ENCODE measurements at regions not wholly inside any gene's neighbourhood (a gene's known extent, or its start where the extent isn't known, plus 50 kb on each side); places are given as distances from the start of the nearest gene placed in this dataset.

DNA sequence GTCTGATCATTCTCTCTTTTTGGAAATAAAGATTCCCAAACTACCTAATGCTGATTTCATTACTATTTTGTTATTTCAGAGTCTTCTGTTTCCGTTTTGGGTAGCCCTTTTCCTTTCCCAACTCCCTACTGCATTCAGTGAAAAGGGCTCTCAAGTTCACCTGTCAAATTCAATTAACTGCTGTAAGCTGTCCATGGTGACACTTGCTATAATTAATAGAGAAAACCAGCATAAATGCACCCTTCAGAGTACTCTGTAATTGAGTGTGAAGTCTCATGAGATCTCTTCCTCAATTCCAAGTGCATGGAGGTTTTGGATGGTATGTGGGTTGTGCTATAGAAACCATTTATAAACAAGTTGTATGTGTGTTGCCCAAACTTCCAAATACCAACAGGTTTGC, 187.2 kb downstream of the RPL10L start:
- Histone ChIP-seq H3K27me3 (ENCODE audit: control insufficient read depth in 4 of 4, insufficient read depth in 4 of 4, low read length in 3 of 4) (no peaks in the 10 kb centered on the region), H3K4me1 (ENCODE audit: control insufficient read depth in 4 of 4, insufficient read depth in 4 of 4, low read length in 3 of 4) (no peaks in the 10 kb centered on the region), H3K27ac (ENCODE audit: low read depth in 1 of 2, low read length in 2 of 2) (no peak overlapping the region), H3K9ac (ENCODE audit: low read depth in 1 of 2, low read length in 2 of 2) (no peak overlapping the region), H3K4me3 (ENCODE audit: low read depth in 1 of 3, low read length in 3 of 3) (no peak overlapping the region), H3K9me3 (ENCODE audit: control insufficient read depth in 4 of 4, low read length in 3 of 4) (no peaks in the 10 kb centered on the region), H3K36me3 (ENCODE audit: control insufficient read depth in 4 of 4, insufficient read depth in 3 of 4, low read depth in 1 of 4, low read length in 3 of 4) (no peaks in the 10 kb centered on the region)
- TF ChIP-seq FOXA2 (IDR thresholded peaks at IDR 0.05) (no peak), TAF1 (conservative IDR thresholded peaks at IDR 0.05) (no peak), HNF4A (conservative IDR thresholded peaks at IDR 0.05) (no peak), RXRA (IDR thresholded peaks at IDR 0.05) (no peak), EGR1 (IDR thresholded peaks at IDR 0.05; ENCODE audit: low read depth in 2 of 2) (no peak), RAD21 (IDR thresholded peaks at IDR 0.05) (no peak), NR2F2 (IDR thresholded peaks at IDR 0.05) (no peak), ATF3 (IDR thresholded peaks at IDR 0.05) (no peak), REST (IDR thresholded peaks at IDR 0.05) (no peak), FOXA1 (IDR thresholded peaks at IDR 0.05) (no peak), HNF4G (IDR thresholded peaks at IDR 0.05) (no peak), GABPA (IDR thresholded peaks at IDR 0.05 in 1 of 2, conservative IDR thresholded peaks at IDR 0.05 in 1 of 2) (no peak)
- DNase-seq (ENCODE audit: low spot score) = no peak
- WGBS = 42% methylated on average over 1 of the region's 1 CpG

DNA sequence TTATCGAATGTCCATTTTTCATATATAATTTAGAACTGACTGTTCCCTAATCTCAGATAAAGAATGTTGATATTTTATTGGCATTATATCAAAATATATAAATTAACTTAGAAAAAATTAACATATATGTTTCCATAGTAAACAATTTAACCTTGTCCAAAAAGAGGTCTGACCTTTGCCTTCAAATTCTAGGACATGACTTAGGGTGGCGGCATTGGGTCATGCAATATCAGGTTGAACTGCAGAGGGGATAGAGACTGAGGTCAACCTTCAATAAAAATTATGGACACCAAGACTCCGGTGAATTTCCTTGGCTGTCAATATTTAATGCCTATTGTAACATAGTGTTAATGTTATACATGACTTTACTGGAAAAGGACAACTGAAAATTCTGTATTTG, 199.8 kb downstream of the RPL10L start:
- H3K4me3 ChIP-seq (ENCODE audit: low read depth in 1 of 3, low read length in 3 of 3) = no peak overlapping the region
- WGBS = 51% methylated on average over 3 of the region's 3 CpGs
- no peak overlapping the region for H3K9ac ChIP-seq (ENCODE audit: low read depth in 1 of 2, low read length in 2 of 2)
- no peaks in the 10 kb centered on the region for H3K27me3 ChIP-seq (ENCODE audit: control insufficient read depth in 4 of 4, insufficient read depth in 4 of 4, low read length in 3 of 4)
- no peaks in the 10 kb centered on the region for H3K4me1 ChIP-seq (ENCODE audit: control insufficient read depth in 4 of 4, insufficient read depth in 4 of 4, low read length in 3 of 4)
- no peak overlapping the region for H3K27ac ChIP-seq (ENCODE audit: low read depth in 1 of 2, low read length in 2 of 2)
- no peaks in the 10 kb centered on the region for H3K9me3 ChIP-seq (ENCODE audit: control insufficient read depth in 4 of 4, low read length in 3 of 4)
- H3K36me3 ChIP-seq (ENCODE audit: control insufficient read depth in 4 of 4, insufficient read depth in 3 of 4, low read depth in 1 of 4, low read length in 3 of 4) = no peaks in the 10 kb centered on the region
- no peak for DNase-seq (ENCODE audit: low spot score)
- TF ChIP-seq GABPA (IDR thresholded peaks at IDR 0.05 in 1 of 2, conservative IDR thresholded peaks at IDR 0.05 in 1 of 2) = no peak
- TF ChIP-seq TAF1 (conservative IDR thresholded peaks at IDR 0.05) = no peak
- TF ChIP-seq, protein P1, sequence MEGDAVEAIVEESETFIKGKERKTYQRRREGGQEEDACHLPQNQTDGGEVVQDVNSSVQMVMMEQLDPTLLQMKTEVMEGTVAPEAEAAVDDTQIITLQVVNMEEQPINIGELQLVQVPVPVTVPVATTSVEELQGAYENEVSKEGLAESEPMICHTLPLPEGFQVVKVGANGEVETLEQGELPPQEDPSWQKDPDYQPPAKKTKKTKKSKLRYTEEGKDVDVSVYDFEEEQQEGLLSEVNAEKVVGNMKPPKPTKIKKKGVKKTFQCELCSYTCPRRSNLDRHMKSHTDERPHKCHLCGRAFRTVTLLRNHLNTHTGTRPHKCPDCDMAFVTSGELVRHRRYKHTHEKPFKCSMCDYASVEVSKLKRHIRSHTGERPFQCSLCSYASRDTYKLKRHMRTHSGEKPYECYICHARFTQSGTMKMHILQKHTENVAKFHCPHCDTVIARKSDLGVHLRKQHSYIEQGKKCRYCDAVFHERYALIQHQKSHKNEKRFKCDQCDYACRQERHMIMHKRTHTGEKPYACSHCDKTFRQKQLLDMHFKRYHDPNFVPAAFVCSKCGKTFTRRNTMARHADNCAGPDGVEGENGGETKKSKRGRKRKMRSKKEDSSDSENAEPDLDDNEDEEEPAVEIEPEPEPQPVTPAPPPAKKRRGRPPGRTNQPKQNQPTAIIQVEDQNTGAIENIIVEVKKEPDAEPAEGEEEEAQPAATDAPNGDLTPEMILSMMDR (IDR thresholded peaks at IDR 0.05; ENCODE audit: low read depth, low read length, missing input control) = peak; percentile 47
- TF ChIP-seq ZBTB33 (IDR thresholded peaks at IDR 0.05) = no peak
- no peak for TF ChIP-seq ATF3 (IDR thresholded peaks at IDR 0.05)
- TF ChIP-seq FOXA1 (IDR thresholded peaks at IDR 0.05) = no peak
- no peak for TF ChIP-seq YY1 (IDR thresholded peaks at IDR 0.05)
- TF ChIP-seq RAD21 (IDR thresholded peaks at IDR 0.05) = peak; percentile 81 to 89
- TF ChIP-seq RXRA (IDR thresholded peaks at IDR 0.05) = peak; percentile 54 to 76
- TF ChIP-seq NR2F2 (IDR thresholded peaks at IDR 0.05) = peak; percentile 36
- no peak for TF ChIP-seq EGR1 (IDR thresholded peaks at IDR 0.05; ENCODE audit: low read depth in 2 of 2)
- no peak for TF ChIP-seq REST (IDR thresholded peaks at IDR 0.05)
- TF ChIP-seq, protein P2, sequence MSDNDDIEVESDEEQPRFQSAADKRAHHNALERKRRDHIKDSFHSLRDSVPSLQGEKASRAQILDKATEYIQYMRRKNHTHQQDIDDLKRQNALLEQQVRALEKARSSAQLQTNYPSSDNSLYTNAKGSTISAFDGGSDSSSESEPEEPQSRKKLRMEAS (IDR thresholded peaks at IDR 0.05) = no peak
- TF ChIP-seq FOXA2 (IDR thresholded peaks at IDR 0.05) = no peak
- peak; percentile 60 to 70 for TF ChIP-seq HNF4A (conservative IDR thresholded peaks at IDR 0.05)
- peak; percentile 22 for TF ChIP-seq HNF4G (IDR thresholded peaks at IDR 0.05)
- TF ChIP-seq SP1 (IDR thresholded peaks at IDR 0.05) = no peak
- no peak for TF ChIP-seq JUND (IDR thresholded peaks at IDR 0.05)

Measured in liver (tissue), 8 donors.